HepG2 (cell line): ENCODE measurements at regions not wholly inside any gene's neighbourhood (a gene's known extent, or its start where the extent isn't known, plus 50 kb on each side); places are given as distances from the start of the nearest gene placed in this dataset.

Experiments used
- ATAC-seq: fragments of 200-7000 bp; cut with Tn5 transposase; 3 replicates; pipeline ENCODE4 v1.9.1; 2020; ENCODE audit warnings: mild to moderate bottlenecking, moderate library complexity
- BruUV-seq: library from RNA; stranded (reverse); fragments of 400-500 nt; replicated peaks from 2 replicates; lab custom pipeline; 2021; lab: Mats Ljungman, UMichigan
- CTCF ChIA-PET: fragments of 300-600 bp; formaldehyde crosslinking; extraction: SDS; loops from one replicate; lab custom pipeline; 2021; ENCODE audit warnings: low total read pairs, inconsistent platforms, low intra/inter-chr PET ratio; lab: Yijun Ruan, JAX
- POLR2A ChIA-PET: fragments of 350-600 bp; sonication (Branson Sonifier 250); formaldehyde crosslinking; loops from one replicate; lab custom pipeline; 2020; ENCODE audit warnings: antibody characterized with exemption, inconsistent platforms; lab: Yijun Ruan, JAX
- DNase-seq: peaks from one replicate; pipeline ENCODE4 v3.0.0-alpha.2; 2015; ENCODE audit warnings: low spot score
- FAIRE-seq: peaks from 3 replicates; lab custom pipeline; 2011; peaks lifted over from hg19 to GRCh38; lab: Jason Lieb, UNC
- H2AFZ ChIP-seq: one replicate; pipeline ENCODE4 v1.6.1; 2011; ENCODE audit warnings: low read length, inconsistent platforms
- H3K27ac ChIP-seq: fragments of 300-600 bp; 3 replicates; pipeline ENCODE4 v1.8.0; 2011; ENCODE audit warnings: mixed run types, mild to moderate bottlenecking, mixed read lengths, low read length, inconsistent platforms; ENCODE audit not compliant: insufficient read depth; ENCODE audit errors: extremely low read length
- H3K27me3 ChIP-seq, 2 experiments: fragments of 200-600 bp in 1 of 2; 2 replicates in 1 of 2; 3 replicates in 1 of 2; pipeline versions ENCODE4 v1.6.0 to v1.8.0; 2011; ENCODE audit warnings: low read length in 2 of 2, mild to moderate bottlenecking in 2 of 2, moderate library complexity in 2 of 2, inconsistent platforms in 1 of 2; ENCODE audit not compliant: insufficient read depth in 2 of 2, control insufficient read depth in 1 of 2
- H3K36me3 ChIP-seq, 2 experiments: fragments of 200-600 bp in 1 of 2; replicated peaks in 1 of 2; 2 replicates in 1 of 2; 3 replicates in 1 of 2; pipeline versions ENCODE4 v1.5.1 to v1.8.0; 2011; ENCODE audit warnings: low read length in 2 of 2, inconsistent platforms in 1 of 2; ENCODE audit not compliant: insufficient read depth in 2 of 2, control insufficient read depth in 1 of 2
- H3K4me1 ChIP-seq: 2 replicates; pipeline ENCODE4 v1.5.1; 2012; ENCODE audit warnings: low read length, inconsistent platforms; ENCODE audit not compliant: insufficient read depth
- H3K4me2 ChIP-seq: 2 replicates; pipeline ENCODE4 v1.6.0; 2011; ENCODE audit warnings: low read depth, low read length, inconsistent platforms
- H3K4me3 ChIP-seq, 3 experiments: fragments of 200-600 bp in 1 of 3; sonication (generic), shearing (Covaris generic) in 1 of 3; replicated peaks in 1 of 3; 2 replicates each; pipeline ENCODE4 v1.5.1; 2011 to 2016; ENCODE audit warnings: low read length in 3 of 3, inconsistent platforms in 2 of 3, low read depth in 2 of 3, mild to moderate bottlenecking in 2 of 3, control low read depth in 1 of 3, mixed read lengths in 1 of 3; ENCODE audit not compliant: insufficient read depth in 1 of 3
- H3K79me2 ChIP-seq: one replicate; pipeline ENCODE4 v1.6.1; 2011; ENCODE audit warnings: low read length, inconsistent platforms; ENCODE audit not compliant: insufficient read depth
- H3K9ac ChIP-seq: 2 replicates; pipeline ENCODE4 v1.6.0; 2011; ENCODE audit warnings: mild to moderate bottlenecking, low read depth, low read length, inconsistent platforms; ENCODE audit not compliant: insufficient read depth
- H3K9me3 ChIP-seq: 2 replicates; pipeline ENCODE4 v1.5.1; 2012; ENCODE audit warnings: mild to moderate bottlenecking, low read length
- H4K20me1 ChIP-seq: 2 replicates; pipeline ENCODE4 v1.6.0; 2011; ENCODE audit warnings: inconsistent platforms, mild to moderate bottlenecking, low read length, moderate library complexity; ENCODE audit not compliant: insufficient read depth
- ATF7 ChIP-seq, 2 experiments: fragments of 450-650 bp in 1 of 2; sonication (generic) in 1 of 2; formaldehyde crosslinking in 1 of 2; IDR thresholded peaks; 2 replicates each; pipeline versions ENCODE4 v1.4.0 to v1.6.1; 2016 to 2020; ENCODE audit warnings: antibody characterized with exemption in 1 of 2, mild to moderate bottlenecking in 1 of 2, missing genetic modification reagents in 1 of 2
- CEBPB ChIP-seq: IDR thresholded peaks from 2 replicates; pipeline ENCODE4 v1.6.1; 2011; ENCODE audit warnings: low read depth, low read length, improper control_type of control experiment, borderline replicate concordance
- ZNF101 ChIP-seq: sonication (generic); formaldehyde crosslinking; IDR thresholded peaks from 2 replicates; pipeline ENCODE4 v1.4.0; 2020; ENCODE audit warnings: mild to moderate bottlenecking, low read depth, missing genetic modification reagents, borderline replicate concordance
- WGBS: methylation state at CpG from one replicate; pipeline ENCODE4 v1.1.6; 2017; ENCODE audit warnings: low lambda C conversion rate; 5-methylcytosine and 5-hydroxymethylcytosine counted together
- in situ Hi-C: cut with HindIII; loops from 2 replicates; pipeline ENCODE4 v1.10.0; 2017; ENCODE audit warnings: low pct_unique_long_range_greater_than_20kb; ENCODE audit not compliant: extremely low pct_ligation_motif_present
- intact Hi-C: fragments of 100-400 bp; cut with micrococcal nuclease; formaldehyde crosslinking; loops from one replicate; pipeline ENCODE4 v1.10.0; 2022; ENCODE audit not compliant: unreplicated experiment
- TF ChIP-seq, protein P1 (sequence below): sonication (generic); formaldehyde crosslinking; conservative IDR thresholded peaks from 2 replicates; pipeline ENCODE4 v1.4.0; 2020; ENCODE audit warnings: mild to moderate bottlenecking, missing genetic modification reagents, moderate library complexity

DNA sequence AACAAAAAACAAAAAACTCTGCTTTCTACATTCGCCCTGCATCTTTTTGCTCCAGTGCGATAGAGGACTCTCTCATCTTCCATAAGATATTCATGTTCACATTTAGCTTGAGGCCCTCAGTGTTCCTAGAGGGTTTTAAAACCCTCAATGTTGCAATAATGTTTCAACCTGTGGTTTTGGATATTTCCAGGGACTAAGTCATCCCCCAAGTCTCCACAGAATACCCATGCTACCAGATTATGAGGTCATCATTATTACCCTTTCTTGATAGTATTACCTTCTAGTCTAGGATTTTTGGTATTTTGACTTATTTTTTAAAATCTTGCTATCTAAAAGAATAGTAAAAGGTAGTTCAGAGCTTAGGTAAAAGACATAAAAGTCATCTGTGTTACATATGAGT lies 480.5 kb upstream of the ID4 start:
- in situ Hi-C loops (no loop called here), intact Hi-C loops (no loop called here)
- Histone ChIP-seq H3K4me3 (no peak overlapping the region), H3K4me1 (no peaks in the 10 kb centered on the region), H3K9ac (no peak overlapping the region), H3K27ac (no peak overlapping the region), H3K9me3 (peaks cover 74% of the 10 kb centered on the region), H2AFZ (no peak overlapping the region), H4K20me1 (no peaks in the 10 kb centered on the region), H3K4me2 (no peak overlapping the region), H3K27me3 (no peaks in the 10 kb centered on the region), H3K79me2 (no peaks in the 10 kb centered on the region), H3K36me3 (no peaks in the 10 kb centered on the region)
- TF ChIP-seq ATF7 (IDR thresholded peaks at IDR 0.05) (peak; percentile 85), ATF7 (CRISPR knock-in tag; IDR thresholded peaks at IDR 0.05) (no peak)
- TF ChIP-seq, protein P1, sequence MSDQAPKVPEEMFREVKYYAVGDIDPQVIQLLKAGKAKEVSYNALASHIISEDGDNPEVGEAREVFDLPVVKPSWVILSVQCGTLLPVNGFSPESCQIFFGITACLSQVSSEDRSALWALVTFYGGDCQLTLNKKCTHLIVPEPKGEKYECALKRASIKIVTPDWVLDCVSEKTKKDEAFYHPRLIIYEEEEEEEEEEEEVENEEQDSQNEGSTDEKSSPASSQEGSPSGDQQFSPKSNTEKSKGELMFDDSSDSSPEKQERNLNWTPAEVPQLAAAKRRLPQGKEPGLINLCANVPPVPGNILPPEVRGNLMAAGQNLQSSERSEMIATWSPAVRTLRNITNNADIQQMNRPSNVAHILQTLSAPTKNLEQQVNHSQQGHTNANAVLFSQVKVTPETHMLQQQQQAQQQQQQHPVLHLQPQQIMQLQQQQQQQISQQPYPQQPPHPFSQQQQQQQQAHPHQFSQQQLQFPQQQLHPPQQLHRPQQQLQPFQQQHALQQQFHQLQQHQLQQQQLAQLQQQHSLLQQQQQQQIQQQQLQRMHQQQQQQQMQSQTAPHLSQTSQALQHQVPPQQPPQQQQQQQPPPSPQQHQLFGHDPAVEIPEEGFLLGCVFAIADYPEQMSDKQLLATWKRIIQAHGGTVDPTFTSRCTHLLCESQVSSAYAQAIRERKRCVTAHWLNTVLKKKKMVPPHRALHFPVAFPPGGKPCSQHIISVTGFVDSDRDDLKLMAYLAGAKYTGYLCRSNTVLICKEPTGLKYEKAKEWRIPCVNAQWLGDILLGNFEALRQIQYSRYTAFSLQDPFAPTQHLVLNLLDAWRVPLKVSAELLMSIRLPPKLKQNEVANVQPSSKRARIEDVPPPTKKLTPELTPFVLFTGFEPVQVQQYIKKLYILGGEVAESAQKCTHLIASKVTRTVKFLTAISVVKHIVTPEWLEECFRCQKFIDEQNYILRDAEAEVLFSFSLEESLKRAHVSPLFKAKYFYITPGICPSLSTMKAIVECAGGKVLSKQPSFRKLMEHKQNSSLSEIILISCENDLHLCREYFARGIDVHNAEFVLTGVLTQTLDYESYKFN (CRISPR knock-in tag): no peak
- no TSS peak for BruUV-seq
- ChIA-PET POLR2A (no interaction called here), CTCF (no interaction called here)
- FAIRE-seq (no peak), ATAC-seq (no peak), DNase-seq (no peak)
- 37% methylated on average over 2 of the region's 2 CpGs for WGBS

GRCh38 chr6:19362396-19362795 lies 474.8 kb upstream of the ID4 start:
- no peaks in the 10 kb centered on the region for H3K79me2 ChIP-seq
- DNase-seq (no peak), ATAC-seq (no peak), FAIRE-seq (no peak)
- intact Hi-C loops (no loop called here), in situ Hi-C loops (no loop called here)
- H3K9ac ChIP-seq: no peak overlapping the region
- POLR2A ChIA-PET: no interaction called here
- no peak overlapping the region for H3K4me2 ChIP-seq
- H3K27me3 ChIP-seq: no peaks in the 10 kb centered on the region
- BruUV-seq: no TSS peak
- H3K9me3 ChIP-seq: peaks cover 88% of the 10 kb centered on the region
- no peak overlapping the region for H3K4me3 ChIP-seq
- H3K4me1 ChIP-seq: no peaks in the 10 kb centered on the region
- H3K27ac ChIP-seq: no peak overlapping the region
- no peaks in the 10 kb centered on the region for H4K20me1 ChIP-seq
- TF ChIP-seq ZNF101 (CRISPR knock-in tag): no peak
- 0 out of 2 replicates have a peak, but pooled peaks have one; percentile 18 for TF ChIP-seq CEBPB
- TF ChIP-seq, all 625 proteins: peak for 1
- H3K36me3 ChIP-seq: no peaks in the 10 kb centered on the region
- 3% methylated on average over 7 of the region's 8 CpGs for WGBS
- CTCF ChIA-PET: no interaction called here
- H2AFZ ChIP-seq: no peak overlapping the region
